ENCODE measurements at regions not wholly inside any gene's neighbourhood (a gene's known extent, or its start where the extent isn't known, plus 50 kb on each side); places are given as distances from the start of the nearest gene placed in this dataset.
"Not testable (repeated sequence)": the region's sequence is repeated elsewhere in the genome, so short reads cannot be mapped to it uniquely, and the experiment has no call there.

- H3K36me3 ChIP-seq (ENCODE audit: low read depth, low read length): no peaks in the 10 kb centered on the region
- no peaks in the 10 kb centered on the region for H4K20me1 ChIP-seq (ENCODE audit: low read length)
- H3K27ac ChIP-seq (ENCODE audit: low read length): no peak overlapping the region
- no peaks in the 10 kb centered on the region for H3K79me2 ChIP-seq (ENCODE audit: low read length)
- no peaks in the 10 kb centered on the region for H3K27me3 ChIP-seq (ENCODE audit: low read length)
- no peaks in the 10 kb centered on the region for H3K9me2 ChIP-seq (replicated peaks; ENCODE audit: low read length)
- no peak overlapping the region for H3K4me2 ChIP-seq (ENCODE audit: low read length)
- H3F3A ChIP-seq (ENCODE audit: low read length, unreplicated experiment): no peaks in the 10 kb centered on the region
- no peak for TF ChIP-seq CTCF (conservative IDR thresholded peaks at IDR 0.05; ENCODE audit: low read depth, low read length)
- TF ChIP-seq EZH2 (IDR thresholded peaks at IDR 0.05; ENCODE audit: low read length, unreplicated experiment): no peak
- no peak for TF ChIP-seq EZH2phosphoT487 (IDR thresholded peaks at IDR 0.05; ENCODE audit: borderline replicate concordance, low read length)
- DNase-seq: no peak
- intact Hi-C loops (cut with micrococcal nuclease): no loop called here
- ATAC-seq: no peak
- ChIA-PET CTCF (no interaction called here), POLR2A (ENCODE audit: unreplicated experiment) (no interaction called here)
- no TSS peak for BruUV-seq (replicated peaks)
- H3K9me3 ChIP-seq (ENCODE audit: low read length): no peaks in the 10 kb centered on the region
- H3K4me3 ChIP-seq (ENCODE audit: low read length): no peak overlapping the region
- no peak overlapping the region for H3K9ac ChIP-seq (ENCODE audit: low read length)
- no peak overlapping the region for H2AFZ ChIP-seq (ENCODE audit: low read length)
- no peaks in the 10 kb centered on the region for H3K4me1 ChIP-seq (ENCODE audit: insufficient read depth, low read length)
These were observed 199.9 kb downstream of the B3GLCT start for GRCh38 chr13:31399690-31400089.

GRCh38 chr13:31403711-31404110, 203.9 kb downstream of the B3GLCT start:
- H3K4me2 ChIP-seq (ENCODE audit: low read length); CTCF ChIA-PET; H3K4me1 ChIP-seq (ENCODE audit: insufficient read depth, low read length); POLR2A ChIA-PET (ENCODE audit: unreplicated experiment); H3K4me3 ChIP-seq (ENCODE audit: low read length); ATAC-seq; H3F3A ChIP-seq (ENCODE audit: low read length, unreplicated experiment); intact Hi-C loops (cut with micrococcal nuclease); H4K20me1 ChIP-seq (ENCODE audit: low read length); H3K27me3 ChIP-seq (ENCODE audit: low read length); BruUV-seq (replicated peaks); H3K36me3 ChIP-seq (ENCODE audit: low read depth, low read length); H2AFZ ChIP-seq (ENCODE audit: low read length); H3K9ac ChIP-seq (ENCODE audit: low read length); H3K79me2 ChIP-seq (ENCODE audit: low read length); DNase-seq; H3K27ac ChIP-seq (ENCODE audit: low read length); H3K9me2 ChIP-seq (replicated peaks; ENCODE audit: low read length); H3K9me3 ChIP-seq (ENCODE audit: low read length): not testable (repeated sequence)

GRCh38 chr13:31408927-31409326, 209.2 kb downstream of the B3GLCT start:
- intact Hi-C loops (cut with micrococcal nuclease): loop anchor here (1.0 kb wide), 1 partner anchor 173 kb away; no protein-coding TSS in a partner anchor
- H3K36me3 ChIP-seq (ENCODE audit: low read depth, low read length): no peaks in the 10 kb centered on the region
- H3K4me2 ChIP-seq (ENCODE audit: low read length): no peak overlapping the region
- no peaks in the 10 kb centered on the region for H3K4me1 ChIP-seq (ENCODE audit: insufficient read depth, low read length)
- no peak overlapping the region for H3K27ac ChIP-seq (ENCODE audit: low read length)
- ChIA-PET POLR2A (ENCODE audit: unreplicated experiment) (no interaction called here), CTCF (interaction anchor here (0.6 kb wide), 1 partner anchor 399 kb away, joined by 3 read pairs; no protein-coding TSS in a partner anchor)
- no peak overlapping the region for H3K4me3 ChIP-seq (ENCODE audit: low read length)
- no peaks in the 10 kb centered on the region for H3K9me2 ChIP-seq (replicated peaks; ENCODE audit: low read length)
- H3K27me3 ChIP-seq (ENCODE audit: low read length): peaks cover 38% of the 10 kb centered on the region
- H2AFZ ChIP-seq (ENCODE audit: low read length): no peak overlapping the region
- no peaks in the 10 kb centered on the region for H3K79me2 ChIP-seq (ENCODE audit: low read length)
- BruUV-seq (replicated peaks): no TSS peak
- no peaks in the 10 kb centered on the region for H4K20me1 ChIP-seq (ENCODE audit: low read length)
- no peak overlapping the region for H3K9ac ChIP-seq (ENCODE audit: low read length)
- TF ChIP-seq EZH2 (IDR thresholded peaks at IDR 0.05; ENCODE audit: low read length, unreplicated experiment) (no peak), CTCF (conservative IDR thresholded peaks at IDR 0.05; ENCODE audit: low read depth, low read length) (no peak), EZH2phosphoT487 (IDR thresholded peaks at IDR 0.05; ENCODE audit: borderline replicate concordance, low read length) (no peak)
- ATAC-seq (no peak), DNase-seq (no peak)
- no peaks in the 10 kb centered on the region for H3K9me3 ChIP-seq (ENCODE audit: low read length)
- H3F3A ChIP-seq (ENCODE audit: low read length, unreplicated experiment): no peaks in the 10 kb centered on the region
